ENCODE measurements at regions not wholly inside any gene's neighbourhood (a gene's known extent, or its start where the extent isn't known, plus 50 kb on each side); places are given as distances from the start of the nearest gene placed in this dataset.

DNA sequence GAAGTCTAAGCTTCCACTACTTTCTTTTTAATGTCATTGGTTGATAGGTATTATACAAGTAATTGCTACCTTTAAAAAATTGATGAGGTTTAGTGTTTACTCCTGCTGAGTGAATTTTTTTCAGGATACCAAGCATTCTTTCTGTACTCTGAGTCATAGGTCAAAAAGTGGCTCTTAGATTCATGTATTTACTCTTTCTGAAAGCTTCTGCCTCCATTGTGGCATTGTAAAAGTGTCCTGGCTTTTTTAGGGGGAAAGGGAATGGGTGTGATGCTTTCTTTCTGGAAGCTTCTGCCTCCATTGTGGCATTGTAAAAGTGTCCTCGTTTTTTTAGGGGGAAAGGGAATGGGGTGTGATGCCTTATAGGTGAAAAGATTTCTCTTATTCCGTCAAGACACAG, 286.5 kb downstream of the LPIN1 start:
- no peak for DNase-seq

DNA sequence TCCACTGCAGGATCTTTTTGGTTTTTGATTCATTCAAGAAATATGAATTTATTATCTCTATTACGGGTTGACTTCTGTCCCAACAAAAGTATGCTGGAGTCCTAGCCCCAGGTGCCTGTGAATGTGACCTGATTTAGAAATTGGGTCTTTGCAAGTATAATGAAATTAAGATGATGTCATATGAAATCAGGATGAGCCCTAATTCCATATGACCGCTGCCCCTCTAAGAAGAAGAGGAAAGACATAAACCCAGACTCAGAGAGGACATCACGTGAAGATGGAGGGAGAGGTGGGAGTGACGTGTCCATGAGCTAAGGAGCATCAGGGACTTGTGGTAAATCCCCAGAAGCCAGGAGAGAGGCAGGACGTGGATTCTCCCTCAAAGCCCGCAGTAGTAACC, 287.1 kb downstream of the LPIN1 start:
- no peak for DNase-seq

DNA sequence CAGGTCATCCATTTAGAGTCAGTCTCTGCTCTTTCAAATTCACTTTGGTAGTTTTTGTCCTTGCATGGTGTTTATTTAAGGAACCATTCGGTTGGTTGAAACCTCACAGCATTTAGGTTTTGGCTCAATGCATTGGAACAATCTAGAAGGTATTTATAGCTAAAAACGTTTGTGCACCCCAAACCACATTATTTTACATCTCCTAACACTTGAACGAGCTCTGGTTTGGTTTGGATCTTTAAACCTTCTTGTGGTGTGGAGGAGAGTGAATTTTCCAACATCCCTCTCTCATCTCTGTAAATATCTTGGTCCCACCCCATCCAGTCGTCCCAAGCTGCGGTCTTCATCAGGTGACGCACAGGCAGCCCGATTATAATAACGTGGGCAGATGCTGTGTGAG, 287.9 kb downstream of the LPIN1 start:
- DNase-seq, result no peak

DNA sequence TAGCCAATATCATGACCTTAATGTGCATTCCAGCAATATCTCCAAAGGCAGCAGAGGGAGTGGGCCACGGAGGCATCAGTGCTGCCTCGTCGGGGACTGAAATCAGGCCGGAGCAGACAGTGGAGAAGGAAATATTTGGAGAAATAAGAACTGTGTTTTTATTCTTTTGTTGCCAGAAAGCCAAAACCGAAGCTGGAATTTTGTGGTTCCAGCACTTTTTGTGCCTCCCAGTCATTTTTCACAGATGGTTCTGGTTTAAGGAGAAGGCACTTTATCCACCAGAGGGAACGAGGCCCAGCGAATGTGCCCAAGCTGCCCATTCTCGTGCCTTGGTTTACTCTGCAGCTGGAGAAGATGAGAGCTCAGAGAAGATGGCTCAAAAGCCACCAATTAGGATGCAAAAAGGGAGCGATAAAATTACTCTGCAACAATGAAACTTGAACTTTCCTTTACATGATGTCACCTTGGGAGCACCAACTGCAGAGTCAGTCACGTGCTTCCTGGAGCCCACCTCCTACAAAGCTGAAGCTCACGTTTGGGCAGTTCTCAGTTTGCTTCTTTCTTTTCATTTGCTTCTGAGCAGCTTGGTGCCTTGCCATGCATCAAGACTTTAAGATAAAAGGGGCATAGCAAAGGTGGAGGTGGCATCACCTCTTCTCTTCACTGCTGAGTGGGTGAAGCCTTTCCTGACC, 288.7 kb downstream of the LPIN1 start:
- DNase-seq, result no peak

DNA sequence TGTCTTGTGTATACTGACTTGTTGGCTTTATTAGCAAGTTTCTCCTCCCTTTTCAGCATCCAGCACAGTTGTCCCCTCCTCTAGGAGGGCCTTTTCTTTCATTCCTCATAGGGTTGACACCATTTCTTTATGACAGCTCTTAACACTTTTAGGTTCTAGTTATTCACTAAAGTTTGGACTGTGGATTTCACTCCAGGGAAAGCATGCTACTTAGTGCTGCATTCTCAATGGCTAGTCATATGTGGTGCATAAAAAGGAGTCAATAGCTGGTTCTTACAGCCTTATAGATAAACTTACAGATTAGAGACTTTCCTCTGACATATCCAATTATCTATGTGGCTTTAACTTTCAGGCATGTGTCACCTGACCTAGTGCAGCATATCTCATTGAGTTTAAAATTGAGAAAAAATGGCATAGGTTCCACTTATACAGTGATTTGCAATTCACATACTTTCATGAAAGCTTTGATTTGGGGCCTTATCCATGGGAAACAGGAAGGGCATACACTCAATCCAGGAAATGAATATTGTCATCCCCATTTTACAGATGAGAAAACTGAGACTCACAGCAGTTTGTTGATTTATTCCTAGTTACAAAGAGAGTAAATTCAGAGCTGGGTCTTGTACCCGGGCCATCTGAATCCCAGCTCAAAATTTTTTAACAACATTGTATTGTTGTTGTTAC, 289.7 kb downstream of the LPIN1 start:
- DNase-seq, result no peak

DNA sequence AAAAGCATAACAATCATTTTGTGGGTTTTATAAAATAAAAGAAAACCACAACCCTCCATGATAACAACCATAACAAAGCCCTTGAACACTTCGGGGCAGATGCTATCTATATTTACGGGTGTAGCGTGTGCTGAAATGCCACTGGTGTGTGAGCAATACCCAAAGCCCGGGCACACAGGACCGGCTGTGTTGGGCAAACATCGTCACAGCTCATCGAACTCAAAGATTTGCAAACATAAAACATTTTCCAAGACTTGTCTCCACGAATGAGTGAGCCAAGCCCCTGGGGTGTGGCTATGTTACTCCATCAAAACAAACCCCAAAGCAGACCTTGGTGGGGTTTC, 290.2 kb downstream of the LPIN1 start:
- no peak for DNase-seq

DNA sequence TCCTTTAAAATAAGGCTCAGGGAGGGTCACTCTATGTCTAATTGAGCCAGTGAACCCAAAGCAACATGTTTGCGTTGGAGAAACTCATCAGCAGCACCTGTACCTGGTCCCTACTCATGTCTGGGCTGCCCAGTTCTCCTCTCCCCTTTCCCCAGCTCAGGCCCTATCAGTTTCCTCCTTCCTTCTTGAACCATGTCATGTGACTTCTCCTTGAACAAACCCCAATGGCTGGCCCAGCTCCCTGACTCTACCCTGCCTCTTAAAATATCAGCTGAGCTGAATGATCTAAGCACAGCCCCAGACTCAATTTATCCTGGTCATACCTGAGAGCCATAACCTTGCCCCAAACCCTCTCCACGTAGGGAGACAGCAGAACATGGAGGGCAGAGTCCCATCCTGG, 290.9 kb downstream of the LPIN1 start:
- no peak for DNase-seq

DNA sequence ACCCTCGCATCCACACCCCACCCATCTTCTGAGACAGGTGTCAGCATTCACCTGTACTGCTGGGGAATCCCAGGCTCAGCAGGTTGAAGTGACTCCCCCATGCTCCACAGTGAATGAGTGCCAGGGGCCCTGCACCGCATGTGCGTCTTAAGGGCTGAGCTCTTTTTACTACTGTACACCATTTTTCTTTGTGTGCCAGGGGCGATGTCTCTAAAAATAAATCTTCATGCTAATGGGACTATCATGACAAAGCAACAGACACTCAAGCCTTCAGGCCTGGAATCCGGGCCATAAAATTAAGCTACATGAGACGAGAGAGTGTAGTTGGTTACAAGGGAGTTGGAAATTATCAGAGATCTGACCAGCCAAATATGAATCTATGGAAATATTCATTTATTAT, 294.8 kb downstream of the LPIN1 start:
- DNase-seq, result no peak

DNA sequence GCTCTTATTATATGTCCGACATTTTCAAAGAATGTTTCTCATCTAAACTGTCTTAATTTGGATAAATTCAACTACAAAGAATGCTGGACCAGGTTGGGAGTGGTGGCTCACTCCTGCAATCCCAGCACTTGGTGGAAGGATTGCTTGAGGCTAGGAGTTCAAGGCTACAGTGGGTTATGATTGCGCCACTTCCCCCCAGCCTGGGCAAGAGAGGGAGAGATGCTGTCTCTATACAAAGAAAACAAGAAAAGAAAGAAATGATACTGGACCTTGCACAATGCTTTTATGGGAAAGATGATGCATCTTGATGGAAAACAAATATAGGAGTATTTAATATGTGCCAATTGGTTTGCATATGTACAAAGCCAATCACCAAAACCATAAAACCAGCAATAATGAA, 296.7 kb downstream of the LPIN1 start:
- no peak for DNase-seq

DNA sequence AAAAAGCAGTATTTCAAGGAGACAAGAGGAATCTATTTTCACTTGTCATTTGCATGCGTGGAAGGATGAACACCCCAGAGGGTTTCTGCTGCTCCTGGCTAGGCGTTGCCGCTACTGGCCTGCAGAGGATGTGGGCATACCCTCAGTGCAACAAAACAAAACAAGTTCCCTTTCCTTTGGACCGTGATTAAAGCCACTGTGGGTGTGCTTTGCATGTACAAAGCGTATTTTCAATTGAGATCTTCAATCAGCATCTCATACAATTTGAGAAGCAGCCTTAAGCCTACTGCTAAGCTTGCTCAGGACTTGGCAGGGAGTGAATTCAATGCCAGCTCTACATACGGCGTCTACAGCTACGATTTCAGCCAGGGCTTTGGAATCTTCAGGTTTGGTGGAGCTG, 298.4 kb downstream of the LPIN1 start:
- DNase-seq, result no peak

DNA sequence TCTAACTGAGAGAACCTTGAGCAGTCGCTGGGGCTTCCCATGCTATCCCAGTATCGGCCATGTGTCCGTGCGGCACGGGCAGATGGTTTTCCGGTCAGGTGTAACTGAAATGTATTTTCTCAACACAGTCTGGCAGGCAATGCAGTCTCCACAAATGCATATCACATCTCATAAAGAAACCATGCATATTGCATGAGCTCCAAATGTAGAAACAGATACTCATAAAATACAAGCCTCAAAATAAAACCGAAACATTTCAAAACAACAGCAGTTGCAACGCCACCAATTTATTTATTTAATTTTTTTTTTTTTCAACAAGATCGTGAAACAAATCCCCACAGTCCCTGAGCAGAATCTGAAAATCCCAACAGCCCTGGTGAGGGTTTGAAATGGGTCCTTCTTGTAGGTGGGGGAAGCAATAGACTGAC, 299.4 kb downstream of the LPIN1 start:
- DNase-seq, result no peak

DNA sequence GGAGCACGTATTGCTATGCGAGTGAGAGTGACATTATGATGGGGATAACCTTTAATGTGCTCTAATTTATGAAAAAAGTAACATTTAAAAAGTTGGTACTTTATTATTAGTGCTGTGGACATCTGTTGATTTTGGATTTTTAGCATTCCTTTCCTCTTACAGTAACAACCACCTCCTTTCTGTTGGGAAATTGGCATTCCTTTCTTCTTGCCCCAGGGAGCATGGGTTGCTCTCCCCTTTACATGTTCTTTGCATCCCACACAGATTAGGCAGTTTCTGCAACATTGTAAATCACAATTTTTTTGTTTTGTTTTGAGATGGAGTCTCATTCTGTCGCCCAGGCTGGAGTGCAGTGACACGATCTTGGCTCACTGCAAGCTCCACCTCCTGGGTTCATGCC, 300.2 kb downstream of the LPIN1 start:
- DNase-seq, result no peak

DNA sequence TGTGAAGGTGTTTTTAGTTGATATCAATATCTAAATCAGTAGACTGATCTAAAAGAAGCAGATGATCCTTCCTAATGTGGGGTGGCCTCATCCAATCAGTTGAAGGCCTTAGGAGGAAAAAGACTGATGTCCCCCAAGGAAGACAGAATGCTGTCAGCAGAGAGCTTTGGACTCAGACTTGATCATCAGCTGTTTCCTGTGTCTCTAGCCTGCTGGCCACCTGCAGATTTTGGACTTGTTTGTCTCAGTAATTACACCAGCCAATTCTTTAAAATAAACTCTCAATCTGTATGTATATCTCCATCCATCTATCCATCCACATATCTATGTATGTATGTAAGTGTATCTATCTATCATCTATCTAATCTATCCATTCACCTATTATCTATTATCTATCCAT, 301.3 kb downstream of the LPIN1 start:
- no peak for DNase-seq

DNA sequence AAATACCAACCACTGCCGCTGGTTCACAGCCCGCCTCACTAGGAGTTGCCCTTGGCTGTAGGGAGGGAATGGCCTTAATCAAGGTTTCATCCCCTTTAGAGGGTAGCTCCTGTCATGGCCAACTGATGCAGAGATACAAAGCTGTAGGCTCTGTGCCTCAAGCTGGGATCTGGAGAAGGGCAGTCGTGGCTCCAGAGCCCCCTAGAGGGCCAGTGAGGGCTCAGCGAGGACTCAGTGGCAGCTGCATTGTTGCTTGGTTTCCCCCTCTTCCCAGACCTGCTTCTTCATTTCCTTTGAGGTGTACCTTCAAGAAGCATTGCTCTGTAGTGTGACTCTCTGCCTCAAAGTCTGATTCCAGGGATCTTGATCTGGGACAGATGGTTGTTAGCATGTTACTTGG, 302.1 kb downstream of the LPIN1 start:
- DNase-seq, result no peak

DNA sequence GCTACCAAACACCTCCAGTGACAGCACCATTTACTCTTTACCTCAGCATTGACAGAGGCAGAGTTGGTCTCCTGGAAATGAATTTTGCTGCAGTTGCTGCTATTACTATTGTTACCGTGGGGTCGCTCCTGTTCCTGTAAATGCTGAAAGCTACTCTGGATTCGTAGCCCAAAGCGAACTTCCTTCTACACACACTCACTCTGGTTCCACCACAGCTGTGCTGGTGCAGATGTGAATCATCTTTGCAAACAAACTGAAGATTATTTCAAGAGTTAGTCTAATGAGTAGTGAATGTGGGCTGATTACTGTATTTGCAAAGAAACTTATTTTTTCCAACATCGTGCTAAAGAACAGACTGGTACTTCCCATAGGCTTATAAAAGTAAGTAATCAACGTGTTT, 304.0 kb downstream of the LPIN1 start:
- no peak for DNase-seq

DNA sequence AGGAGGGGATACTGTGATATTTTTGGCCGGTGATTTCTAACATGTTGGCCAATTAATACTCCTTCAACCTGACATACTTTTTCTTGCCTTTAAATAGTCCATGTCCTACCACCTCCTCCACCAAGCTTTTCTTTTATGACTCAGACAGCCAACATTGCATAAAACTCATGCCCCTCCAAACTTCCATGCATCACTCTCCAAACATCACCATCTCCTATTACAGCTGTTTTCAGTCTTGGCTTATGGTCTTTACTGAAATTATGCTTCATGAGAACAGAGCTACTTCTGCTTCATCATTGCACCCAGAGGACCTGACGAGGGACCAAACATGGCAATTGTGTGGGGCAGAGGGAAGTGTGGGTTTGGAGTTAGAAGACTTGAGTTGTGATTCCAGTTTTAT, 305.4 kb downstream of the LPIN1 start:
- no peak for DNase-seq

DNA sequence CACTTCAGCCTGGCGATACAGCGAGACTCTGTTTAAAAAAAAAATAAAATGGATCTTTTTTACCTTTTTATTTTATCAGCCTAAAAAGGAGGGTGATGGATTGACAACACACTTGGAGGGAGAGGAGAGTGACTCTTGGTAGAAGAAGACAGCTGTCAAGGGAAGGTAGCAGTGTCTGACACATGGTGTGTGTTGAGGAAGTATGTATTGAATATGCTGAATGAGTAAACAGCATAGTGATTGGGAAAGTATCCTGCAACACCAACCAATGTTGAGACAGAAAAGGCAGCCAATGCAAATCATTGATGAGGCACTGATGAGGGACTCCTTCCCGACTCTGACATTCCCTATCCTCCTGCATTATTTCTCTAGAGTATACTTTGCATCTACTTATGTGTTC, 306.4 kb downstream of the LPIN1 start:
- DNase-seq, result no peak

DNA sequence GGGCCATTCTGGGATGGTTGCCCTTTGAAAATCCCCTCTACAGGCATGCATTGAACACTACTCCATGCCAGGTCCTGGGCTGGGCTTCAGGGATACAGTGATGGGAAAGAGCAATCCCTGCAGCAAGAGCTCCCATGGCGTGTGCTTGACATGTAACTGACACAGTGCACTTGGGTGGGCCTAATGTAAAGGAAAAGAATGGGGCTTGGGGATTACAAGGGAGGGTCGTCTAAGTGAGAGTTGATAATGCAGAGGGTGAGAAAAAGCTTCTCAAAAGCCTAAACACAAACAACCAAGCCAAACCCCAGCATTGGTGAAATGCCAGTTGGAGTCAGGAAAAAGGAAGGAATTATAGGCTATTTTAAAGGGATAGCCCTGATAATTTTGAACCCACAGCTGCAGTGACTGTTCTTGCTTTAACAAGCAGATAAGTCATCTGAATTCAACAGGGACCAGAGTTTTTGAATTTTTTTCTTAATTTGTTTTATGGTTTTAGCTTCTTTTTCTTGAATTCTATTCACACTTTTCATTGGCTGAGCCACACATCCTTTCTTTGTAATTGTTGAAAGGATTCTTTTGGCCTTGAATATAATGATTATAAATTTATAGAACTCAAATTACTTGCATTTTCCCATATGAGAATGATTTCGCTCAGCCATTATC, 308.7 kb downstream of the LPIN1 start:
- DNase-seq, result no peak

DNA sequence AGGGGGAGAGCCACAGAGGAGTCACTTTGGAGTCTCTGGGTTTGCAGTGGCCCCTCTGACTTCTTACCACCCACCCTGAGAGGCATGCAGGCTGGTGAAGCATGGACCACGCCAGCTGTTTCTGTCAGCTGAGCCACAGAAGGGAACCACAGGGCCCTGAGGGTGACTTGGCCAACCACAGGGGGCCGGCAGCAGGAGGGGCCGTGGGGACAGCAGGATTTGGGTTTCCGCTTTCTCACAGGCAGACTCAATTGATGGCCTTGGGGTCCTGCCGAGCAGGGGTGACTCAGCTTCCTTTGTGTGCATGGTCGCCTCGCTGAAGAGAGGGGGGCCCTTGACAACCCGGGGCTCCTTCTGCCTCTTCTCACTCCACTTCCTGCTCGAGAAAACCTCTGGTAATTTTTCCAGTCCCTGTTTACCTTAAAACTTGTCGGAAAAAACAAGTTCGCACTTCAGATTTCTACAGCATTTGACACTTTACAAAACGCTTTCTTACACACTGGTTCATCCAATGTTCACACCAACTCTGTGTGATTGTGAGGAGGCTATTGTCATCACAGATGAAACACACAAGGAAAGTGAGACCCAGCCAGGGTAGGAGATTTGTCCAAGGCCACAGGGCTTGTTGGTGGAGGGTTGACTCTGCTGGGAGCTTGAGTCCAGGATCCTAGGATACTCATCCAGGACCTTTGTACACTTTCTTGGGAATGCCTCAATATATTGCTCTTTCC, 311.2 kb downstream of the LPIN1 start:
- no peak for DNase-seq

DNA sequence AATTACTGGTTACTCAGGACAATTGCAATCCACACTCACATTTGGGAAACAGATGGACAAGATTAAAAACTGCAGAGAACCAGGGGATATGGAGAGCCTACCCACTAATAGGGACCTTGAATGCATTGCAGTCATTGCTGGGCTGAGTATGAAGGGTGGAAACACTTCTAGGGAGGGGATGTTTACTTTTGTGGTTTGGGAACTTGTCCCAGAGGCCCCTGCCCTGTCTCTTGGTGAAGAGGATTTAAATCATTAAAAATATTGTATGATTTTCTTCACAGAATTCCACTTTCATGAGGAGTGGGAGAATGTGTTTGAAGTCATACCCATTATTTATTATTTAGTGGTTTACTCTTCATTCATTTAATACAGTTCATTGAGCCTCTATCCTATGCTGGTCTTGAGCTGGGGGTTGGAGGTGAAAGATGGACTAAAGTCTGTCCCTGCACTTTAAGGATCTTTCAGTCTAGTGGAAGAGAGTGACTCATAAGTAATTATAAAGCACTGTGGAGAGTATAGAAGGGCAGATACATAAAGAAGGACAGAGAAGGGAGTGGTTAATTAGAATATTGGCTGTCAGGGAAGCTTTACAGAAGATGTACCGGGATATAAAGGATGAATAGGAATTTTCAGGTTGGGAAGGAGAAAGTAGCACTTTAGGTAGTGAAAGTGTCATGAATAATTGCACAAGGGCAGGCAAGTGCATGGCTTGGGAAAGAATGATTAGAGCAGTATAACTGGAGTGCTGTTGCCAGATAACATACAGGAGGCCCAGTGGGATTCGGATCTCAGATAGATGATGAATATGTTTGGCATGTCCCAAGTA, 313.4 kb downstream of the LPIN1 start:
- DNase-seq, result no peak

DNA sequence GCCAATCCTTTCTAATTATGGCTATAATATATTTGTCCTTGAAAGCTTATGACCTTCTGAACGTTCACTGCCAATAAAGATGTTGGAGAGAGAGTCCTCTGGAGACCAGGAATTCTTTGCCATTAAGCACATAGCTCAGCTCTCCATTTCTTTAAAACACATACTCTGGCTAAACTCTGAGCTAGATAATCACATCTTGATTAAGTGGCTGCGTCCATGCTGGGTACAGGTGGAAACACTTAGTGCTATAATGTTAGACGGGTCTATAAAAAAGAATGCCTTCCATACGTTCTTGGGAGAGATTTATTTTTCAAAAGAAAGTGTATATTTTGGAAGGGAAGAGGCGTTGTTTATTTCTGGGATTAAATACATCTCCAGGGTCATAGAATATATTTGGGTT, 314.5 kb downstream of the LPIN1 start:
- DNase-seq, result no peak

DNA sequence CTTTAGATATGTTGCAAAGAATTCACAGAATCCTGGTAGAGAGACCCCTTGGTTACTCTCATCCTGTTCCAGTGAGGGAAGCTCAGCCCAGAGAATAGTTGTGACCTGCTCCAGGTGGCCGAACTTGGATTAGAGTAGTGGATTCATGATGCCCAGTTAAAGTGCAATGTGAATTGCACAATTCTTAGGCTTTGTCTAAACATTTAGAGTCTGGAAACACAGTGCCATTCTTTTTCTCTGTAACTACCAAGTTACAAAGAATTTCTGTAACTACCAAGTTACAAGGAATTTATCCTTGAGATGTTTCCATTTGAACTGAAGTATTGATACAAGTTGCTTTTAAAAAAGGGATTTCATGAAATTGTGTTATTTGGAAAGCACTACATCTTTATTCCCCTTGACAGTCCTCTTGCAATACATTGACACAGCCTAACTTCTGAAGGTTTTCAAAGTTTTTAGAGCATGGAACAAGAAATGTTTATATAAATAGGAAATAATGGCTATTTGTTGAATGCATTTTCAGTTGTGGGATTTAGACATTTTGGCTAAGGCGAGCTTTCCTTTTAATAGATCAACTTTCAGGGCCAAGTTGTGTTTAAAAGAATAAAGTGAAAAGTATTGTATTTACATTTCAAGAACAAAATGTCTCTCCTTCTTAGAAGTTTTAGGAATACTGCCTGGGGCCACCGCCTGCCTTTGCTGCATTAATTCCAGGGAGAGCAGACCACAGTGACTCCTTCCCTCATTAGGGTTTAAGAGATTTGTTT, 315.0 kb downstream of the LPIN1 start:
- no peak for DNase-seq
